ENCODE measurements at regions not wholly inside any gene's neighbourhood (a gene's known extent, or its start where the extent isn't known, plus 50 kb on each side); places are given as distances from the start of the nearest gene placed in this dataset.

- Mint-ChIP-seq H3K9me3 (ENCODE audit: low read depth, unreplicated experiment) (peaks cover 4% of the 10 kb centered on the region), H3K36me3 (ENCODE audit: insufficient read depth, unreplicated experiment) (peaks cover 7% of the 10 kb centered on the region), H3K27me3 (ENCODE audit: unreplicated experiment) (no peaks in the 10 kb centered on the region), H3K4me3 (ENCODE audit: low read depth, unreplicated experiment) (no peak overlapping the region), H3K4me1 (ENCODE audit: low read depth, unreplicated experiment) (peaks cover 23% of the 10 kb centered on the region), H3K27ac (ENCODE audit: unreplicated experiment) (no peak overlapping the region)
- intact Hi-C loops (cut with micrococcal nuclease; ENCODE audit: unreplicated experiment) = no loop called here
- TF ChIP-seq CTCF (IDR thresholded peaks at IDR 0.05; ENCODE audit: unreplicated experiment) = no peak
- no peak for DNase-seq
- CTCF ChIA-PET = no interaction called here
- BruUV-seq (replicated peaks) = no TSS peak
Measured at GRCh38 chr6:56401477-56402070, 154.2 kb upstream of the COL21A1 start.

- peaks cover 4% of the 10 kb centered on the region for H3K9me3 Mint-ChIP-seq (ENCODE audit: low read depth, unreplicated experiment)
- peaks cover 7% of the 10 kb centered on the region for H3K36me3 Mint-ChIP-seq (ENCODE audit: insufficient read depth, unreplicated experiment)
- H3K4me1 Mint-ChIP-seq (ENCODE audit: low read depth, unreplicated experiment) = peaks cover 23% of the 10 kb centered on the region
Measured at GRCh38 chr6:56400273-56400672, 152.9 kb upstream of the COL21A1 start.

DNA sequence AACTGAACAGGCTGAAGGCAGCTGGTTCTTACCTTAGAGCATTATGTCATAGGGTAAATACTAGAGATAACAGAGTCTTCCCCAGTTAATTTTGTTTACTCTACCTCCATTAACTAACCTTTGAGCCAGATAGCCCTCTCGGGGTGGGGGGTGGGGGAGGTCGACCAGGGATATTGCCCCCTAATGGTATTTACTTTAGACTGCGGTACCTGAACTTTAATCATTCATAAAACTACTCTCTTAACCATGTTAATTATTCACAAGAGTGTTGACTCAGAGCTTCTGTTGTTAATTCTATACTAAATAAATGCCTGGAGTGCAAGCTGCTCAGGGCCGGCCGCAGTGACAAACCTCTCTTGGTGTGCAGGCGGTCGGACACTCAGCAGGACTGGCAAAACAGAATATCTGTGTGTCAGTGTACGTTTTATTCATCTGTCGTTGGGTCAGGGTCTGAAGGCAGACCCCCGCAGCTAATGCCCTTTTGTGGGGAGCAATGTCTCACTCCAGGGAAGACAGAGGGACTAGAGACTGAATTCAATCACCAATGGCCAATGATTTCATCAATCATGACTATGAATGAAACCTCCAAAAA lies 152.4 kb upstream of the COL21A1 start:
- peak; percentile 39 for DNase-seq
- CTCF ChIA-PET = interaction anchor here (0.7 to 1.2 kb wide), 2 partner anchors 29 to 345 kb away, joined by 3 to 7 read pairs; no protein-coding TSS in a partner anchor

More at GRCh38 chr6:56400273-56400672, 152.9 kb upstream of the COL21A1 start:
- BruUV-seq (replicated peaks) = no TSS peak
- no peak for TF ChIP-seq CTCF (IDR thresholded peaks at IDR 0.05; ENCODE audit: unreplicated experiment)
- no peaks in the 10 kb centered on the region for H3K27me3 Mint-ChIP-seq (ENCODE audit: unreplicated experiment)
- no peak for DNase-seq
- peak overlapping the region; percentile 27 for H3K27ac Mint-ChIP-seq (ENCODE audit: unreplicated experiment)
- intact Hi-C loops (cut with micrococcal nuclease; ENCODE audit: unreplicated experiment) = no loop called here
- CTCF ChIA-PET = interaction anchor here (1.2 kb wide), 1 partner anchor 30 kb away, joined by 7 read pairs; no protein-coding TSS in a partner anchor
- peak overlapping the region; percentile 58 for H3K4me3 Mint-ChIP-seq (ENCODE audit: low read depth, unreplicated experiment)

DNA sequence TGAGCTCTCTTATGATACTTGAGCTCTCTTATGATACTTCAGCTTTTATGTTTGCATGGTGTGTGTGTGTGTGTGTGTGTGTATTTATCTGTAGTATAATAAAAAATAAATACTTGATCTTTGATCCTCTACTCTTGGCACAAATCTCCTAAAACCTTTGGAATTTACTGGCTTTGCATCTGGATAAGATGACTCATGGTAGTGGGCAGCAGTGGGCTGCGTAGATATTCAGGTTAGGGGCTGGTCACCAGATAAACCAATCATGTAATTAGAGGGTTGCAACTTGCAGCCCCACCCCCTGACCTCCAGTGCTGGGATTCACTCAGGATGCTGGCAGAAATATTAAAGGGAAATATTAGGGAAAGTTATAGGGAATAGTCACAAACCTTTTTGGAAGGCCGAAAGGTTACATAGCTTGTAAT lies 151.9 kb upstream of the COL21A1 start:
- Mint-ChIP-seq H3K4me1 (ENCODE audit: low read depth, unreplicated experiment) (peaks cover 23% of the 10 kb centered on the region), H3K9me3 (ENCODE audit: low read depth, unreplicated experiment) (peaks cover 4% of the 10 kb centered on the region), H3K27ac (ENCODE audit: unreplicated experiment) (no peak overlapping the region), H3K4me3 (ENCODE audit: low read depth, unreplicated experiment) (peak overlapping the region; percentile 58), H3K36me3 (ENCODE audit: insufficient read depth, unreplicated experiment) (peaks cover 7% of the 10 kb centered on the region), H3K27me3 (ENCODE audit: unreplicated experiment) (no peaks in the 10 kb centered on the region)
- CTCF ChIA-PET = interaction anchor here (0.5 to 1.2 kb wide), 3 partner anchors 29 to 346 kb away, joined by 3 to 7 read pairs (median 3); no protein-coding TSS in a partner anchor
- BruUV-seq (replicated peaks) = no TSS peak
- no peak for DNase-seq
- TF ChIP-seq CTCF (IDR thresholded peaks at IDR 0.05; ENCODE audit: unreplicated experiment) = no peak
- intact Hi-C loops (cut with micrococcal nuclease; ENCODE audit: unreplicated experiment) = no loop called here

More for the DNA sequence above, 152.4 kb upstream of the COL21A1 start:
- Mint-ChIP-seq H3K4me1 (ENCODE audit: low read depth, unreplicated experiment) (peaks cover 23% of the 10 kb centered on the region), H3K36me3 (ENCODE audit: insufficient read depth, unreplicated experiment) (peaks cover 7% of the 10 kb centered on the region), H3K27ac (ENCODE audit: unreplicated experiment) (peak overlapping the region; percentile 27), H3K9me3 (ENCODE audit: low read depth, unreplicated experiment) (peaks cover 4% of the 10 kb centered on the region), H3K4me3 (ENCODE audit: low read depth, unreplicated experiment) (peak overlapping the region; percentile 58), H3K27me3 (ENCODE audit: unreplicated experiment) (no peaks in the 10 kb centered on the region)
- BruUV-seq (replicated peaks) = no TSS peak
- TF ChIP-seq CTCF (IDR thresholded peaks at IDR 0.05; ENCODE audit: unreplicated experiment) = no peak
- intact Hi-C loops (cut with micrococcal nuclease; ENCODE audit: unreplicated experiment) = no loop called here

Data from Calu3 (cell line).